Progenitor cell of endocrine pancreas (in vitro differentiated cells): ENCODE measurements at regions not wholly inside any gene's neighbourhood (a gene's known extent, or its start where the extent isn't known, plus 50 kb on each side); places are given as distances from the start of the nearest gene placed in this dataset.

ENCODE experiments used
- DNase-seq: peaks from one replicate; pipeline ENCODE4 v3.0.0; 2021; ENCODE audit warnings: low spot score; ENCODE audit not compliant: unreplicated experiment
- H3K27ac Mint-ChIP-seq: 2 replicates; pipeline ENCODE4 v1.8.0; 2021; ENCODE audit warnings: mild to moderate bottlenecking, moderate library complexity, mixed read lengths
- H3K27me3 Mint-ChIP-seq: 2 replicates; pipeline ENCODE4 v1.8.0; 2021; ENCODE audit warnings: mixed read lengths
- H3K36me3 Mint-ChIP-seq: 2 replicates; pipeline ENCODE4 v1.8.0; 2022; ENCODE audit warnings: mixed read lengths; ENCODE audit not compliant: insufficient read depth
- H3K4me1 Mint-ChIP-seq: 2 replicates; pipeline ENCODE4 v1.8.0; 2021; ENCODE audit warnings: low read depth, mixed read lengths
- H3K4me3 Mint-ChIP-seq: 2 replicates; pipeline ENCODE4 v1.8.0; 2021; ENCODE audit warnings: low read depth, mild to moderate bottlenecking, moderate library complexity, mixed read lengths
- H3K9me3 Mint-ChIP-seq: 2 replicates; pipeline ENCODE4 v1.8.0; 2021; ENCODE audit warnings: low read depth, mixed read lengths
- TF ChIP-seq, protein P1 (sequence below): fragments of 200-600 bp; sonication (generic); IDR thresholded peaks from one replicate; pipeline ENCODE4 v1.5.0; 2021; ENCODE audit warnings: antibody characterized with exemption, mild to moderate bottlenecking; ENCODE audit not compliant: unreplicated experiment

DNA sequence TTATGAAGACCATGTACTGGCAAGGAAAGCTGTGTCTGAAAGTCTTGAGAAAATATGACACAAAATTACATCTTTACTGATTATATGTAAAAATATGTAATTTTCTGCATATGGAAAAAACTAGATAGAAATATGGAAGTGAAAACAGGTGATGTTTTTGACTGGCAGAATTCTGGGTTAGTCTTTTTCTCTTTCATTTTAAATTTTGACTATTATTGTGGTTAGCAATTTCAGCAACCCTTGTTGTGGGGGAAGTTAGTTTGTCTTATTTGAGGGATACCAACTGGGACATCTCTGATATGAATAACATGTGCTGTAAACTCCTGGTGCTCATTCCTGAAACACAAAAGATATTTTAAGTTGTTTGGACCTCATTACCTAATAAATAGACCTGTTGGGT, 49.9 kb upstream of the CPEB2 start:
- no peak overlapping the region for H3K4me3 Mint-ChIP-seq
- no peak for DNase-seq
- TF ChIP-seq, protein P1, sequence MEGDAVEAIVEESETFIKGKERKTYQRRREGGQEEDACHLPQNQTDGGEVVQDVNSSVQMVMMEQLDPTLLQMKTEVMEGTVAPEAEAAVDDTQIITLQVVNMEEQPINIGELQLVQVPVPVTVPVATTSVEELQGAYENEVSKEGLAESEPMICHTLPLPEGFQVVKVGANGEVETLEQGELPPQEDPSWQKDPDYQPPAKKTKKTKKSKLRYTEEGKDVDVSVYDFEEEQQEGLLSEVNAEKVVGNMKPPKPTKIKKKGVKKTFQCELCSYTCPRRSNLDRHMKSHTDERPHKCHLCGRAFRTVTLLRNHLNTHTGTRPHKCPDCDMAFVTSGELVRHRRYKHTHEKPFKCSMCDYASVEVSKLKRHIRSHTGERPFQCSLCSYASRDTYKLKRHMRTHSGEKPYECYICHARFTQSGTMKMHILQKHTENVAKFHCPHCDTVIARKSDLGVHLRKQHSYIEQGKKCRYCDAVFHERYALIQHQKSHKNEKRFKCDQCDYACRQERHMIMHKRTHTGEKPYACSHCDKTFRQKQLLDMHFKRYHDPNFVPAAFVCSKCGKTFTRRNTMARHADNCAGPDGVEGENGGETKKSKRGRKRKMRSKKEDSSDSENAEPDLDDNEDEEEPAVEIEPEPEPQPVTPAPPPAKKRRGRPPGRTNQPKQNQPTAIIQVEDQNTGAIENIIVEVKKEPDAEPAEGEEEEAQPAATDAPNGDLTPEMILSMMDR, result no peak
- no peaks in the 10 kb centered on the region for H3K4me1 Mint-ChIP-seq
- H3K36me3 Mint-ChIP-seq, result no peaks in the 10 kb centered on the region
- no peaks in the 10 kb centered on the region for H3K27me3 Mint-ChIP-seq
- H3K9me3 Mint-ChIP-seq, result no peaks in the 10 kb centered on the region
- H3K27ac Mint-ChIP-seq, result no peak overlapping the region
